ENCODE measurements at regions not wholly inside any gene's neighbourhood (a gene's known extent, or its start where the extent isn't known, plus 50 kb on each side); places are given as distances from the start of the nearest gene placed in this dataset.
"Not testable (repeated sequence)": the region's sequence is repeated elsewhere in the genome, so short reads cannot be mapped to it uniquely, and the experiment has no call there.

- no peak for DNase-seq (ENCODE audit: low read depth in 2 of 2, low spot score in 1 of 2)
Measured at GRCh38 chr1:58932859-58933598, 149.2 kb upstream of the JUN start.

- no peak for DNase-seq (ENCODE audit: low read depth in 2 of 2, low spot score in 1 of 2)
Measured at GRCh38 chr1:58933599-58933926, 149.7 kb upstream of the JUN start.

GRCh38 chr1:58934706-58935105, 150.9 kb upstream of the JUN start:
- DNase-seq (ENCODE audit: low read depth in 2 of 2, low spot score in 1 of 2): no peak

- no peak for DNase-seq (ENCODE audit: low read depth in 2 of 2, low spot score in 1 of 2)
Measured at GRCh38 chr1:58936973-58937372, 153.1 kb upstream of the JUN start.

- no peak for DNase-seq (ENCODE audit: low read depth in 2 of 2, low spot score in 1 of 2)
Measured at GRCh38 chr1:58939146-58939545, 155.3 kb upstream of the JUN start.

- no peak for DNase-seq (ENCODE audit: low read depth in 2 of 2, low spot score in 1 of 2)
Measured at GRCh38 chr1:58939666-58940370, 156.0 kb upstream of the JUN start.

- DNase-seq (ENCODE audit: low read depth in 2 of 2, low spot score in 1 of 2): no peak
Measured at GRCh38 chr1:58941471-58942289, 157.8 kb upstream of the JUN start.

- no peak for DNase-seq (ENCODE audit: low read depth in 2 of 2, low spot score in 1 of 2)
Measured at GRCh38 chr1:58942759-58943191, 158.9 kb upstream of the JUN start.

- DNase-seq (ENCODE audit: low read depth in 2 of 2, low spot score in 1 of 2): no peak
Measured at GRCh38 chr1:58943776-58944175, 159.9 kb upstream of the JUN start.

- DNase-seq (ENCODE audit: low read depth in 2 of 2, low spot score in 1 of 2): no peak
Measured at GRCh38 chr1:58944439-58944838, 160.6 kb upstream of the JUN start.

- no peak for DNase-seq (ENCODE audit: low read depth in 2 of 2, low spot score in 1 of 2)
Measured at GRCh38 chr1:58946390-58946789, 162.5 kb upstream of the JUN start.

GRCh38 chr1:58948671-58949070, 164.8 kb upstream of the JUN start:
- DNase-seq (ENCODE audit: low read depth in 2 of 2, low spot score in 1 of 2): no peak

GRCh38 chr1:58949551-58950220, 165.8 kb upstream of the JUN start:
- DNase-seq (ENCODE audit: low read depth in 2 of 2, low spot score in 1 of 2): no peak

- no peak for DNase-seq (ENCODE audit: low read depth in 2 of 2, low spot score in 1 of 2)
Measured at GRCh38 chr1:58950897-58951296, 167.1 kb upstream of the JUN start.

- not testable (repeated sequence) for DNase-seq (ENCODE audit: low read depth in 2 of 2, low spot score in 1 of 2)
Measured at GRCh38 chr1:58953951-58954350, 170.1 kb upstream of the JUN start.

GRCh38 chr1:58963287-58963686, 179.4 kb upstream of the JUN start:
- not testable (repeated sequence) for DNase-seq (ENCODE audit: low read depth in 2 of 2, low spot score in 1 of 2)

- DNase-seq (ENCODE audit: low read depth in 2 of 2, low spot score in 1 of 2): no peak
Measured at GRCh38 chr1:58964428-58964827, 180.6 kb upstream of the JUN start.

GRCh38 chr1:58964880-58965279, 181.0 kb upstream of the JUN start:
- DNase-seq (ENCODE audit: low read depth in 2 of 2, low spot score in 1 of 2): no peak

- DNase-seq (ENCODE audit: low read depth in 2 of 2, low spot score in 1 of 2): no peak
Measured at GRCh38 chr1:58966103-58966916, 182.5 kb upstream of the JUN start.

- DNase-seq (ENCODE audit: low read depth in 2 of 2, low spot score in 1 of 2): no peak
Measured at GRCh38 chr1:58966917-58967740, 183.3 kb upstream of the JUN start.
